ENCODE measurements at regions not wholly inside any gene's neighbourhood (a gene's known extent, or its start where the extent isn't known, plus 50 kb on each side); places are given as distances from the start of the nearest gene placed in this dataset.

- Histone ChIP-seq H3K4me1 (ENCODE audit: control insufficient read depth, extremely low read depth, insufficient read depth, low read length) (peaks cover 13% of the 10 kb centered on the region), H3K36me3 (ENCODE audit: control insufficient read depth in 2 of 2, extremely low read depth in 1 of 2, insufficient read depth in 2 of 2, low read length in 2 of 2) (no peaks in the 10 kb centered on the region), H2AFZ (ENCODE audit: control insufficient read depth, low read length) (peak overlapping the region; percentile 46), H3K4me3 (ENCODE audit: control insufficient read depth in 2 of 3, extremely low read depth in 1 of 3, insufficient read depth in 2 of 3, low read depth in 1 of 3, low read length in 3 of 3) (peak overlapping the region in 2 of 3 experiments; percentile 47 to 49), H3K79me2 (ENCODE audit: control insufficient read depth, insufficient read depth, low read length) (no peaks in the 10 kb centered on the region), H3K9me3 (ENCODE audit: control insufficient read depth, low read depth, low read length) (no peaks in the 10 kb centered on the region), H3K27me3 (ENCODE audit: control insufficient read depth, extremely low read depth, insufficient read depth, low read length) (no peaks in the 10 kb centered on the region), H3K9ac (ENCODE audit: control insufficient read depth, extremely low read depth, insufficient read depth, low read length) (peak overlapping the region; percentile 3), H3K27ac (ENCODE audit: control insufficient read depth, insufficient read depth, low read length) (no peak overlapping the region), H3K9me1 (ENCODE audit: control insufficient read depth, extremely low read depth, insufficient read depth, low read length) (no peaks in the 10 kb centered on the region), H4K20me1 (ENCODE audit: control insufficient read depth, extremely low read depth, insufficient read depth, low read length) (no peaks in the 10 kb centered on the region), H3K4me2 (ENCODE audit: control insufficient read depth, extremely low read depth, insufficient read depth, low read depth, low read length) (peak overlapping the region; percentile 70)
- FAIRE-seq (no peak), DNase-seq (ENCODE audit: low read depth, low spot score) (no peak)
- TF ChIP-seq EZH2 (IDR thresholded peaks at IDR 0.05; ENCODE audit: low read length) (no peak), CTCF (optimal IDR thresholded peaks at IDR 0.05 in 1 of 3, IDR thresholded peaks at IDR 0.05 in 1 of 3, conservative IDR thresholded peaks at IDR 0.05 in 1 of 3; ENCODE audit: extremely low read depth in 1 of 3, insufficient read depth in 2 of 3, low read length in 3 of 3) (no peak)
- dilution Hi-C loops (cut with MboI; ENCODE audit: extremely low pct_ligation_motif_present, low sequenced_read_pairs), result no loop called here
Measured at GRCh38 chr18:10131460-10132395, 217.9 kb downstream of the VAPA start.

GRCh38 chr18:10133516-10133915 lies 219.7 kb downstream of the VAPA start:
- Histone ChIP-seq H4K20me1 (ENCODE audit: control insufficient read depth, extremely low read depth, insufficient read depth, low read length) (no peaks in the 10 kb centered on the region), H3K9me3 (ENCODE audit: control insufficient read depth, low read depth, low read length) (no peaks in the 10 kb centered on the region), H3K9ac (ENCODE audit: control insufficient read depth, extremely low read depth, insufficient read depth, low read length) (no peak overlapping the region), H2AFZ (ENCODE audit: control insufficient read depth, low read length) (no peak overlapping the region), H3K27me3 (ENCODE audit: control insufficient read depth, extremely low read depth, insufficient read depth, low read length) (no peaks in the 10 kb centered on the region), H3K4me1 (ENCODE audit: control insufficient read depth, extremely low read depth, insufficient read depth, low read length) (peaks cover 13% of the 10 kb centered on the region), H3K9me1 (ENCODE audit: control insufficient read depth, extremely low read depth, insufficient read depth, low read length) (no peaks in the 10 kb centered on the region), H3K27ac (ENCODE audit: control insufficient read depth, insufficient read depth, low read length) (no peak overlapping the region), H3K79me2 (ENCODE audit: control insufficient read depth, insufficient read depth, low read length) (no peaks in the 10 kb centered on the region), H3K4me3 (ENCODE audit: control insufficient read depth in 2 of 3, extremely low read depth in 1 of 3, insufficient read depth in 2 of 3, low read depth in 1 of 3, low read length in 3 of 3) (no peak overlapping the region), H3K36me3 (ENCODE audit: control insufficient read depth in 2 of 2, extremely low read depth in 1 of 2, insufficient read depth in 2 of 2, low read length in 2 of 2) (no peaks in the 10 kb centered on the region), H3K4me2 (ENCODE audit: control insufficient read depth, extremely low read depth, insufficient read depth, low read depth, low read length) (no peak overlapping the region)
- DNase-seq (ENCODE audit: low read depth, low spot score) (no peak), FAIRE-seq (no peak)
- dilution Hi-C loops (cut with MboI; ENCODE audit: extremely low pct_ligation_motif_present, low sequenced_read_pairs), result no loop called here
- TF ChIP-seq CTCF (optimal IDR thresholded peaks at IDR 0.05 in 1 of 3, IDR thresholded peaks at IDR 0.05 in 1 of 3, conservative IDR thresholded peaks at IDR 0.05 in 1 of 3; ENCODE audit: extremely low read depth in 1 of 3, insufficient read depth in 2 of 3, low read length in 3 of 3) (no peak), EZH2 (IDR thresholded peaks at IDR 0.05; ENCODE audit: low read length) (no peak)

All from keratinocyte (primary cell).